GM12891 (cell line): ENCODE measurements at regions not wholly inside any gene's neighbourhood (a gene's known extent, or its start where the extent isn't known, plus 50 kb on each side); places are given as distances from the start of the nearest gene placed in this dataset.

ENCODE experiments used
- POLR2A ChIP-seq: IDR thresholded peaks from 2 replicates; pipeline ENCODE4 v1.6.1; 2011; ENCODE audit warnings: low read depth, low read length, control low read depth
- TAF1 ChIP-seq: IDR thresholded peaks from 2 replicates; pipeline ENCODE4 v1.6.1; 2011; ENCODE audit warnings: low read depth, low read length, control low read depth

DNA sequence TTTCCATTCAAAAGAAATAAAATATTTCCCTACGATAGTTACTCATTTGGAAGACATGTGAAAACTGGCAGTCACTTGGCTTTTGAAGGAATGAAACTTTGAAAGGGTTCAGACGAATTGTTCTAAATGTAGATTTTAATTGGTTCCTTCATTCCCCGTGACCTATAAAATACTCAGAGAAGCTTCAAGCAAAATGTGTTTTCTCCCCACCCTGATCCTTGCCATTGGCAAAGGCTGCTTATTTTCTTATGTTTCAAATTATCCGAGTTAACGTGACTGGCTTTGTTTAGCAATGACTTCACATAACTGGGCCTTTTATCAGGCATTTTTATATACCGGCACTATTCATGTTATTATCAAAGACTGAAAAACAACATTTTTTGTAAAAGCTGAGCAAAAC lies 204.1 kb upstream of the NEIL3 start:
- TF ChIP-seq POLR2A (no peak), TAF1 (no peak)
